MM.1S (cell line): ENCODE measurements at regions not wholly inside any gene's neighbourhood (a gene's known extent, or its start where the extent isn't known, plus 50 kb on each side); places are given as distances from the start of the nearest gene placed in this dataset.

Experiments
- CTCF ChIP-seq: fragments of 300-600 bp; sonication (generic); IDR thresholded peaks from 2 replicates; pipeline ENCODE4 v1.5.1; 2016; ENCODE audit warnings: antibody characterized with exemption, low read length, mixed read lengths
- EZH2 ChIP-seq: fragments of 300-600 bp; sonication (generic); optimal IDR thresholded peaks from 2 replicates; pipeline ENCODE3; 2017; ENCODE audit warnings: low read depth, mild to moderate bottlenecking, antibody characterized with exemption, low read length, mixed read lengths

- no peak for TF ChIP-seq CTCF
- TF ChIP-seq EZH2 = no peak
Measured at GRCh38 chr14:83416476-83416875, 1882.8 kb upstream of the SEL1L start.
